ENCODE measurements at regions not wholly inside any gene's neighbourhood (a gene's known extent, or its start where the extent isn't known, plus 50 kb on each side); places are given as distances from the start of the nearest gene placed in this dataset.
A peak's percentile ranks its signal among the peaks of the same experiment; 100 is the strongest.

DNA sequence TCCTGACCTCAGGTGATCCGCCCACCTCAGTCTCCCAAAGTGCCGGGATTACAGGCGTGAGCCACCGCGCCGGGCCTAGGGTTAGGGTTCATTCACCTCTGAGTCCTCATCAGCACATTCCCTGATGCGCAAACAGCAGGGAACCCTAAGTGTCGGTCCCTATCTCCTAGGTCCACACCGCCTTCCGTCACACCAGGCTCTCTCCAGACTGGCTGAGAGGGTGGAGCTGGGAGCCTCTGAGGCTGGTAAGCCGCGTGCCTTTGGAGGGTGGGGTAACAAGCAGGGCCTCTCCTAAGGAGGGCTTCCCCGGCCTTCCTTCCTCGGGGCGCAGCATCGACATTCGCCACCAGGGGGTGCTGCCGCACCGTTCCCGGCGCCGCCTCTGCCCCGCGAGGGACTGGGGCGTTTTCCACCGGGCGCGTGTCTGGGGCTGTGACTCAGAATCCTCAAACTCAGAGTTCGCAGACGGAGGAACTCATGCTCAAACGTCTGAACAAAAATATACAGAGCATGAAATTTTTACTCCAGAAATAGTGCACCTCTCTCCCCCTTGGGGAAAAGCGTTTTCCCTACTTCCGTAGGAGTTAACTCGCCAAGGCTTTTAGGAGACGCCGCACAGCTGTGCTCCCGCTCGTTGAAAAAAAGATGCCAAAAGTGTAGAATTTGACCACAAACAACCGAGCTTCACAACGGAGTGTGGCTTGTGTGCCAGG is 63.9 kb upstream of the ASAP2 start (continued):
- TF ChIP-seq ASH2L (IDR thresholded peaks at IDR 0.05; ENCODE audit: borderline replicate concordance, low read depth) (no peak), ZNF24 (IDR thresholded peaks at IDR 0.05) (peak; percentile 44; the same call in 1 of the 2 replicates), POLR2AphosphoS2 (IDR thresholded peaks at IDR 0.05; ENCODE audit: low read depth, low read length) (no peak), GATAD2B (conservative IDR thresholded peaks at IDR 0.05; ENCODE audit: low read depth) (0 out of 2 replicates have a peak, but pooled peaks have one; percentile 28), IKZF2 (IDR thresholded peaks at IDR 0.05) (peak in 1 of 2 experiments; percentile 42; a peak in 2 of 4 replicates)

DNA sequence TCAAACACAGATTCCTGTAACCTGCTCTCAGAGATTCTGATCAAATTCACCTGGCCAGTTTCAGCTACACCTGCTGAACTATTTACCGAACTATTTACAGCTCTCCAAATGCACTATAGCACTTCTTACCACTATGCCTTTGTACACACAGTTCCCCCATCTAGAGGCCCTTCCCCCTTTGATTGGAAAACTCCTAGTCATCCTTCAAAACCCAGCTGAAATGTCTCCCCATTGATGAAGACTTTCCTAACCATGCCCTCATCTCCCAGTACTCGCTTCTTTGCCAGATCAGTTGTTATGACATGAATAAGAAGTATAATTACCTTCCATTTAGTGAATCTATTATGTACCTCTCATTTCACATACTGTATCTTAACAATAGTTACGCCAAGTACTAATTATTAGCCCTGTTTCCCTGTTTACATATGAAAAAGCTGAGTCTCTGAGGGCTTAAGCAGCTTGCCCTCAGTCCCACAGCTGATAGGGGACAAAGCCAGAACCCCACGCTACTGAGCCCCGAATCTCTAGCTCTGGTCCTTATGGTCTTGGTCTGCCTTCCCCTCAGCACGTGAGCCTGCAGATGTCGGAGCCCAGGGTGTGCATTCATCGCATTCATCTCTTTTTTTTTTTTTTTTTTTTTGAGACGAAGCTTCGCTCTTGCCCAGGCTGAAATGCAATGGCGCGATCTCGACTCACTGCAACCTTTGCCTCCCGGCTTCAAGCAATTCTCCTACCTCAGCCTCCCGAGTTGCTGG is 64.7 kb upstream of the ASAP2 start:
- Histone ChIP-seq H3K4me1 (ENCODE audit: control insufficient read depth, insufficient read depth, low read length) (no peaks in the 10 kb centered on the region), H2AFZ (ENCODE audit: control insufficient read depth, low read depth, low read length) (no peak overlapping the region), H4K20me1 (ENCODE audit: control insufficient read depth, insufficient read depth) (no peaks in the 10 kb centered on the region), H3K9me3 (replicated peaks; ENCODE audit: control insufficient read depth, insufficient read depth, low read length) (no peaks in the 10 kb centered on the region), H3K27ac (ENCODE audit: control insufficient read depth, insufficient read depth) (no peak overlapping the region), H3K4me2 (ENCODE audit: control insufficient read depth, insufficient read depth) (no peak overlapping the region), H3K27me3 (replicated peaks in 1 of 2; ENCODE audit: control insufficient read depth in 2 of 2, insufficient read depth in 2 of 2, low read length in 1 of 2) (no peaks in the 10 kb centered on the region; a peak in 1 of 4 replicates), H3K36me3 (ENCODE audit: control insufficient read depth in 2 of 2, insufficient read depth in 2 of 2, low read length in 1 of 2) (no peaks in the 10 kb centered on the region), H3K4me3 (no peak overlapping the region), H3K9ac (ENCODE audit: control insufficient read depth, insufficient read depth, low read length) (no peak overlapping the region), H3K79me2 (ENCODE audit: control insufficient read depth, insufficient read depth, low read length) (no peaks in the 10 kb centered on the region)
- POLR2A ChIA-PET = interaction anchor here (0.8 kb wide), 1 partner anchor 281 kb away, joined by 3 read pairs; no protein-coding TSS in a partner anchor
- ATAC-seq (no peak), DNase-seq (ENCODE audit: low read depth, low spot score) (no peak), FAIRE-seq (no peak)
- WGBS (ENCODE audit: insufficient coverage, insufficient replicate concordance, low lambda C conversion rate, missing lambda C conversion rate) = 56% methylated on average over 9 of the region's 15 CpGs
- intact Hi-C loops (cut with micrococcal nuclease; ENCODE audit: unreplicated experiment) = loop anchor here (1.0 to 10.0 kb wide), 4 partner anchors 65 to 229 kb away; partner anchors contain the start of genes ASAP2 and MBOAT2
- CTCF ChIA-PET = interaction anchor here (0.6 to 6.7 kb wide), 19 partner anchors 9 to 783 kb away, joined by 3 to 98 read pairs (median 3); no protein-coding TSS in a partner anchor
- BruUV-seq (replicated peaks) = no TSS peak
- RAD21 ChIA-PET (ENCODE audit: unreplicated experiment) = interaction anchor here (1.3 to 1.4 kb wide), 2 partner anchors 229 to 268 kb away, joined by 4 to 10 read pairs; no protein-coding TSS in a partner anchor
- SMC1A ChIA-PET (ENCODE audit: uncharacterized antibody, unreplicated experiment) = interaction anchor here (0.9 to 3.1 kb wide), 9 partner anchors 67 to 455 kb away, joined by 3 to 21 read pairs (median 4); no protein-coding TSS in a partner anchor
- in situ Hi-C loops (cut with MboI) = loop anchor here (5.0 kb wide), 1 partner anchor 230 kb away; no protein-coding TSS in a partner anchor
- TF ChIP-seq ZBED1 (IDR thresholded peaks at IDR 0.05; ENCODE audit: borderline replicate concordance) (no peak), STAT1 (conservative IDR thresholded peaks at IDR 0.05) (no peak), JUND (IDR thresholded peaks at IDR 0.05; ENCODE audit: low read depth, low read length) (no peak), USF2 (IDR thresholded peaks at IDR 0.05; ENCODE audit: borderline replicate concordance, low read depth, low read length) (no peak), HDGF (IDR thresholded peaks at IDR 0.05) (no peak), NFYA (IDR thresholded peaks at IDR 0.05; ENCODE audit: borderline replicate concordance, low read depth, low read length) (no peak), IRF4 (IDR thresholded peaks at IDR 0.05; ENCODE audit: low read depth, low read length) (no peak)
- TF ChIP-seq, protein P1, sequence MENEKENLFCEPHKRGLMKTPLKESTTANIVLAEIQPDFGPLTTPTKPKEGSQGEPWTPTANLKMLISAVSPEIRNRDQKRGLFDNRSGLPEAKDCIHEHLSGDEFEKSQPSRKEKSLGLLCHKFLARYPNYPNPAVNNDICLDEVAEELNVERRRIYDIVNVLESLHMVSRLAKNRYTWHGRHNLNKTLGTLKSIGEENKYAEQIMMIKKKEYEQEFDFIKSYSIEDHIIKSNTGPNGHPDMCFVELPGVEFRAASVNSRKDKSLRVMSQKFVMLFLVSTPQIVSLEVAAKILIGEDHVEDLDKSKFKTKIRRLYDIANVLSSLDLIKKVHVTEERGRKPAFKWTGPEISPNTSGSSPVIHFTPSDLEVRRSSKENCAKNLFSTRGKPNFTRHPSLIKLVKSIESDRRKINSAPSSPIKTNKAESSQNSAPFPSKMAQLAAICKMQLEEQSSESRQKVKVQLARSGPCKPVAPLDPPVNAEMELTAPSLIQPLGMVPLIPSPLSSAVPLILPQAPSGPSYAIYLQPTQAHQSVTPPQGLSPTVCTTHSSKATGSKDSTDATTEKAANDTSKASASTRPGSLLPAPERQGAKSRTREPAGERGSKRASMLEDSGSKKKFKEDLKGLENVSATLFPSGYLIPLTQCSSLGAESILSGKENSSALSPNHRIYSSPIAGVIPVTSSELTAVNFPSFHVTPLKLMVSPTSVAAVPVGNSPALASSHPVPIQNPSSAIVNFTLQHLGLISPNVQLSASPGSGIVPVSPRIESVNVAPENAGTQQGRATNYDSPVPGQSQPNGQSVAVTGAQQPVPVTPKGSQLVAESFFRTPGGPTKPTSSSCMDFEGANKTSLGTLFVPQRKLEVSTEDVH (IDR thresholded peaks at IDR 0.05; ENCODE audit: low read depth, partially characterized antibody) = no peak
- TF ChIP-seq, protein P2, sequence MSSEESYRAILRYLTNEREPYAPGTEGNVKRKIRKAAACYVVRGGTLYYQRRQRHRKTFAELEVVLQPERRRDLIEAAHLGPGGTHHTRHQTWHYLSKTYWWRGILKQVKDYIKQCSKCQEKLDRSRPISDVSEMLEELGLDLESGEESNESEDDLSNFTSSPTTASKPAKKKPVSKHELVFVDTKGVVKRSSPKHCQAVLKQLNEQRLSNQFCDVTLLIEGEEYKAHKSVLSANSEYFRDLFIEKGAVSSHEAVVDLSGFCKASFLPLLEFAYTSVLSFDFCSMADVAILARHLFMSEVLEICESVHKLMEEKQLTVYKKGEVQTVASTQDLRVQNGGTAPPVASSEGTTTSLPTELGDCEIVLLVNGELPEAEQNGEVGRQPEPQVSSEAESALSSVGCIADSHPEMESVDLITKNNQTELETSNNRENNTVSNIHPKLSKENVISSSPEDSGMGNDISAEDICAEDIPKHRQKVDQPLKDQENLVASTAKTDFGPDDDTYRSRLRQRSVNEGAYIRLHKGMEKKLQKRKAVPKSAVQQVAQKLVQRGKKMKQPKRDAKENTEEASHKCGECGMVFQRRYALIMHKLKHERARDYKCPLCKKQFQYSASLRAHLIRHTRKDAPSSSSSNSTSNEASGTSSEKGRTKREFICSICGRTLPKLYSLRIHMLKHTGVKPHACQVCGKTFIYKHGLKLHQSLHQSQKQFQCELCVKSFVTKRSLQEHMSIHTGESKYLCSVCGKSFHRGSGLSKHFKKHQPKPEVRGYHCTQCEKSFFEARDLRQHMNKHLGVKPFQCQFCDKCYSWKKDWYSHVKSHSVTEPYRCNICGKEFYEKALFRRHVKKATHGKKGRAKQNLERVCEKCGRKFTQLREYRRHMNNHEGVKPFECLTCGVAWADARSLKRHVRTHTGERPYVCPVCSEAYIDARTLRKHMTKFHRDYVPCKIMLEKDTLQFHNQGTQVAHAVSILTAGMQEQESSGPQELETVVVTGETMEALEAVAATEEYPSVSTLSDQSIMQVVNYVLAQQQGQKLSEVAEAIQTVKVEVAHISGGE (CRISPR knock-in tag; IDR thresholded peaks at IDR 0.05) = no peak
